PC-9 (cell line): ENCODE measurements at regions not wholly inside any gene's neighbourhood (a gene's known extent, or its start where the extent isn't known, plus 50 kb on each side); places are given as distances from the start of the nearest gene placed in this dataset.

ENCODE experiments used
- BruUV-seq: library from RNA; stranded (reverse); fragments of 400-500 nt; replicated peaks from 2 replicates; lab custom pipeline; 2021; lab: Mats Ljungman, UMichigan
- CTCF ChIA-PET: fragments of 300-600 bp; sonication (Branson Sonifier 250); formaldehyde crosslinking; loops from one replicate; lab custom pipeline; 2022; ENCODE audit warnings: antibody characterized with exemption; lab: Charles Lee
- POLR2A ChIA-PET: fragments of 300-600 bp; sonication (Branson Sonifier 250); formaldehyde crosslinking; loops from one replicate; lab custom pipeline; 2022; ENCODE audit warnings: antibody characterized with exemption; ENCODE audit not compliant: unreplicated experiment; lab: Charles Lee
- DNase-seq, 2 experiments: peaks; one replicate each; pipeline versions ENCODE4 v3.0.0 to v3.0.0-alpha.2; 2015 to 2022; ENCODE audit warnings: mixed read lengths in 1 of 2
- H2AFZ ChIP-seq: fragments of 200-600 bp; sonication (generic); 2 replicates; pipeline ENCODE4 v1.8.1; 2017; ENCODE audit warnings: antibody characterized with exemption
- H3F3A ChIP-seq: fragments of 200-600 bp; sonication (generic); 2 replicates; pipeline ENCODE4 v1.8.1; 2017; ENCODE audit warnings: antibody characterized with exemption, mild to moderate bottlenecking, low read depth; ENCODE audit not compliant: insufficient read depth
- H3K27ac ChIP-seq: fragments of 200-600 bp; sonication (generic); 2 replicates; pipeline ENCODE4 v1.6.1; 2016; ENCODE audit warnings: mixed run types
- H3K27me3 ChIP-seq: fragments of 200-600 bp; sonication (generic); 2 replicates; pipeline ENCODE4 v1.6.1; 2016; ENCODE audit warnings: low read depth, mixed run types; ENCODE audit not compliant: insufficient read depth
- H3K36me3 ChIP-seq: fragments of 200-600 bp; sonication (generic); 2 replicates; pipeline ENCODE4 v1.6.1; 2016; ENCODE audit warnings: low read depth, mixed run types
- H3K4me1 ChIP-seq: fragments of 200-600 bp; sonication (generic); replicated peaks from 2 replicates; pipeline ENCODE4 v1.6.1; 2016; ENCODE audit warnings: mixed run types; ENCODE audit not compliant: insufficient read depth
- H3K4me2 ChIP-seq: fragments of 200-600 bp; sonication (generic); 2 replicates; pipeline ENCODE4 v1.6.1; 2017; ENCODE audit warnings: mixed run types
- H3K4me3 ChIP-seq: fragments of 200-600 bp; sonication (generic); 2 replicates; pipeline ENCODE4 v1.6.1; 2016; ENCODE audit warnings: mixed run types
- H3K79me2 ChIP-seq: fragments of 200-600 bp; sonication (generic); 2 replicates; pipeline ENCODE4 v1.6.1; 2017; ENCODE audit warnings: low read depth, mixed run types
- H3K9me2 ChIP-seq: fragments of 200-600 bp; sonication (generic); 2 replicates; pipeline ENCODE4 v1.8.1; 2017; ENCODE audit warnings: mild to moderate bottlenecking; ENCODE audit not compliant: insufficient read depth
- H3K9me3 ChIP-seq: fragments of 200-600 bp; sonication (generic); 2 replicates; pipeline ENCODE4 v1.8.1; 2016; ENCODE audit warnings: low read depth; ENCODE audit not compliant: insufficient read depth
- H4K20me1 ChIP-seq: fragments of 200-600 bp; sonication (generic); 2 replicates; pipeline ENCODE4 v1.8.1; 2017; ENCODE audit not compliant: insufficient read depth
- CTCF ChIP-seq: fragments of 200-600 bp; sonication (generic); conservative IDR thresholded peaks from 2 replicates; pipeline ENCODE4 v1.6.1; 2017; ENCODE audit warnings: mixed run types, antibody characterized with exemption, mild to moderate bottlenecking, moderate library complexity
- EZH2 ChIP-seq: fragments of 200-600 bp; sonication (generic); IDR thresholded peaks from 2 replicates; pipeline ENCODE4 v1.8.0; 2017; ENCODE audit warnings: antibody characterized with exemption, low read depth
- intact Hi-C: fragments of 100-400 bp; cut with micrococcal nuclease; formaldehyde crosslinking; loops from one replicate; pipeline ENCODE4 v1.10.0; 2022; ENCODE audit not compliant: unreplicated experiment

- no peak for TF ChIP-seq CTCF
- no peak for TF ChIP-seq EZH2
These were observed 386.9 kb upstream of the MAN1A1 start for GRCh38 chr6:119736296-119737021.

GRCh38 chr6:119735530-119735929 lies 386.0 kb upstream of the MAN1A1 start:
- H4K20me1 ChIP-seq = no peaks in the 10 kb centered on the region
- no peak overlapping the region for H3K27ac ChIP-seq
- TF ChIP-seq EZH2 (no peak), CTCF (no peak)
- H3K4me3 ChIP-seq = no peak overlapping the region
- CTCF ChIA-PET = no interaction called here
- no peaks in the 10 kb centered on the region for H3K27me3 ChIP-seq
- POLR2A ChIA-PET = no interaction called here
- H3K79me2 ChIP-seq = no peaks in the 10 kb centered on the region
- no peak for DNase-seq
- no peak overlapping the region for H2AFZ ChIP-seq
- H3F3A ChIP-seq = no peaks in the 10 kb centered on the region
- no peaks in the 10 kb centered on the region; the same call in 1 of the 2 replicates for H3K9me3 ChIP-seq
- no peak overlapping the region for H3K4me2 ChIP-seq
- no peaks in the 10 kb centered on the region for H3K4me1 ChIP-seq
- intact Hi-C loops = no loop called here
- no peaks in the 10 kb centered on the region for H3K9me2 ChIP-seq
- H3K36me3 ChIP-seq = no peaks in the 10 kb centered on the region
- no TSS peak for BruUV-seq

More at GRCh38 chr6:119736296-119737021, 386.9 kb upstream of the MAN1A1 start:
- no TSS peak for BruUV-seq
- Histone ChIP-seq H3K36me3 (no peaks in the 10 kb centered on the region), H3K4me1 (no peaks in the 10 kb centered on the region), H3K9me3 (no peaks in the 10 kb centered on the region; the same call in 1 of the 2 replicates), H3K9me2 (no peaks in the 10 kb centered on the region), H3K4me3 (no peak overlapping the region), H3K79me2 (no peaks in the 10 kb centered on the region), H3K27me3 (no peaks in the 10 kb centered on the region), H2AFZ (no peak overlapping the region), H3F3A (no peaks in the 10 kb centered on the region), H3K4me2 (no peak overlapping the region), H4K20me1 (no peaks in the 10 kb centered on the region), H3K27ac (no peak overlapping the region)
- no peak for DNase-seq
- intact Hi-C loops = no loop called here
- ChIA-PET POLR2A (no interaction called here), CTCF (interaction anchor here (1.0 kb wide), 1 partner anchor 385 kb away, joined by 3 read pairs; no protein-coding TSS in a partner anchor)

- DNase-seq = no peak
- Histone ChIP-seq H2AFZ (no peak overlapping the region), H3K36me3 (0 out of 2 replicates have a peak, but pooled peaks cover 12% of the 10 kb centered on the region), H4K20me1 (no peaks in the 10 kb centered on the region), H3K9me3 (peaks cover 5% of the 10 kb centered on the region), H3K27me3 (no peaks in the 10 kb centered on the region), H3K27ac (no peak overlapping the region), H3K4me3 (no peak overlapping the region), H3K9me2 (no peaks in the 10 kb centered on the region), H3K79me2 (no peaks in the 10 kb centered on the region; the same call in 1 of the 2 replicates), H3K4me2 (no peak overlapping the region), H3K4me1 (peaks cover 12% of the 10 kb centered on the region), H3F3A (peaks cover 2% of the 10 kb centered on the region; the same call in 1 of the 2 replicates)
- no peak for TF ChIP-seq EZH2
- no peak for TF ChIP-seq CTCF
- ChIA-PET POLR2A (interaction anchor here (0.5 kb wide), 1 partner anchor 1030 kb away, joined by 3 read pairs; no protein-coding TSS in a partner anchor), CTCF (no interaction called here)
- BruUV-seq = no TSS peak
- intact Hi-C loops = no loop called here
These were observed 384.7 kb upstream of the MAN1A1 start for GRCh38 chr6:119734227-119734626.
